Erythroblast (primary cell): ENCODE measurements at regions not wholly inside any gene's neighbourhood (a gene's known extent, or its start where the extent isn't known, plus 50 kb on each side); places are given as distances from the start of the nearest gene placed in this dataset.

Source experiments
- DNase-seq, 2 experiments: peaks; one replicate each; lab custom pipeline; 2025; lab: John Stamatoyannopoulos, UW
- GATA1 ChIP-seq: IDR thresholded peaks from 2 replicates; pipeline ENCODE4 v1.6.1; 2011; ENCODE audit warnings: low read depth, mild to moderate bottlenecking, control low read depth, low read length, moderate library complexity
- POLR2A ChIP-seq: IDR thresholded peaks from 2 replicates; pipeline ENCODE4 v1.6.1; 2011; ENCODE audit warnings: mild to moderate bottlenecking, low read length

DNA sequence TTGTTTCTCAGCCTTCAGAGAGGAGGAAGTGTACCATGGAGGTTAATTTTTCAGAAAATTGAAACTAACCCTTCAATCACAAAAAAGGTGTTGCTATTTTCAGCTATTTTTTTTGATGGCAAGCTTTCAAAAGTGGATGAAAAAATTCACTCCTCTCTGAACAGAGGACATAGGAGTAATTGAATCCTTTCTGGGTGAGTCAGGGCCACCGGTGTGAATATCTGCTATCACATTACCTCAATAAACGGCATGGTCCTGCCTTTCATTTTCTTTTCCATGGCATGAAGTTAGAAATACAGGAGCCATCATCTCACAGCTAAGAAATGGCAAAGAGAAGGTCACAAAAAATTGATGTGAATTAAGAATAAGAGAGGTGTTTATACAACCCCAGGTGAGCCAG lies 90.2 kb upstream of the CCDC112 start:
- DNase-seq: no peak
- no peak for TF ChIP-seq POLR2A
- TF ChIP-seq GATA1: no peak

DNA sequence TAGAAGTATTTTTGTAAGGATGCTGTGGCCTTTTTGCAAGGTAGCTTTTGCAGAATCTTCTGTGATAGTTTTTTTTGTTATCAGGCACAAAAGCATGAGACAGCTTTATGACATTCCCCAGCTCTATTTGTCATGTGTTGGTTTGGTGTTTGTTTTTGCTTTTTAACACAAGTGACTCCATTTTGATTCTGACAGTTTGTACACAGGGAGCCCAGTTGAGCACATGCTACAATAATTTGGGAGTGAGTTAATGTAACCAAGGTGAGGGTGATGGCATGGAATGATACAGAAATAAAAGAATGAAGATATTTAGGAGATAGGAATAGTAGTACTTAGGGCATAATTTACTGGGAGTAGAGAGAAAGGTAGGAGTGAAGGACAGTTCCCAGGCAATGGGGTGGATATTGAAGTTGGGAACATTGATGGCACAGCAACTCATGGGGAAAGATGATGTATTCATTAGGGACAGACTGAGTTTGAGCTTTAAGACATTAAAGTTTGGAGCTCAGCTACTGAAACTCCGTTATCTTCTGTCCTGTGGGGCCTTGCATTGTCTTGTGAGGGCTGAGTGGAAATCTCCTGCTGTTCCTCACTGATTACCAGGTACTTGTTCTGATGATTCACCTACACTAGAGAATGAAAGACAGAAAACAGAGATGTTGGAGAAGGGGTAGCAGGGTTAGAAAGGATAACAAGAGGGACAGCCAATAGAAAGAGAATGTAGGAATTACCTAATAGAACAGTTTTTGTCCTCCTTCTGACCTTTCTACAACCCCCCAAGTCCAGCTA lies 88.3 kb upstream of the CCDC112 start:
- TF ChIP-seq GATA1 (no peak), POLR2A (no peak)
- DNase-seq: no peak

DNA sequence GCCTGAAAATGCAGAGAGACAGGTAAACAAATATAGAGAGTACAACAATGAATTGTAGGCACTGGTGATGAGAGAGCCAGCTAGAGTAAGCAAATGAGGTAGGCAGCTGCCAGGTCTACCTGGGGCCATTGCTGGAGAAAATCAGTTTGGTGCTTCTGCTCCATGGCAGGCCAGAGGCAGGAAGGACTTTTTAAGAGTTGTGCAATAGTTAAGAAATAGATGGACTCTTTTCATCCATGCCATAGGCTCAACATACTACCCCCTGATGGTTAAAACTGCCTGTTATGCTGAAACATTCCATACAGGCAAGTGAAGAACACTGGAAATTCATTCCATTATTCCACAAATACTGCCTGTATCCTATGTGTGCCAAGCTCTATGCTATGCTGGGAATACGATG lies 86.5 kb upstream of the CCDC112 start:
- no peak for DNase-seq
- no peak for TF ChIP-seq POLR2A
- no peak for TF ChIP-seq GATA1

DNA sequence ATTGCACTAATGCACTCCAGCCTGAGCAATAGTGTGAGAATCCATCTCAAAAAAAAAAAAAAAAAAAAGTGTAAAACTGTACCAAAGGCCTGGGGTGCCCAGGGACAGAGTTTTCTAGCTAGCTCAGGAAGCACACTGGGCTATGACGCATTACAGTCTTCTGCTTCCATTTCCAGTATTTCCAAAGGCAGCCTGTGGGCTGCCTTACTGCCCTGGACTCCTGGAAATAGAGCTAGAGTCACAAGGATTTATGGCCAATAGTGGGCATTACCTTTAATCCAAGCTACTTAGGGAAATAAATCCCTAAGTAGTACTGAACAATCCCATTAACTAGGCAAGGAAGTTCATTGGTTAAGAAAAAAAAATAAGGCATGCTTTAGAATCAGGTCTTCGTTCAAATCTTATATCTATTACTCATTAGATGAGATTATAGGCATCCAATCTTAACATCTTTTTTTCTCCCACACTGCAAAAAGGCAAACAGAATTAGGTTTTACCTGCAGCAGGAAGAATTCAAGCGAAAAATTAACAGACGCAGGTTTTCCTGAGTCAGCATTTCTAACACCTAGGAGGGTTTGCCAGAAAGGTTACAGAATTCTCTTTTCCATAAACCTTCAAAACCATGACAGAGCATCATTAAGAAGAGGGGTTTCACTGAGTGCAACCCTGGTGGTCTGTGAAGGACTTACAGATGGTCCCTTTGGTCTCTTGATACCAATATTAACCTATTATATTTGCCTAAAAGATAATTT lies 85.6 kb upstream of the CCDC112 start:
- no peak for DNase-seq
- TF ChIP-seq POLR2A: no peak
- no peak for TF ChIP-seq GATA1

DNA sequence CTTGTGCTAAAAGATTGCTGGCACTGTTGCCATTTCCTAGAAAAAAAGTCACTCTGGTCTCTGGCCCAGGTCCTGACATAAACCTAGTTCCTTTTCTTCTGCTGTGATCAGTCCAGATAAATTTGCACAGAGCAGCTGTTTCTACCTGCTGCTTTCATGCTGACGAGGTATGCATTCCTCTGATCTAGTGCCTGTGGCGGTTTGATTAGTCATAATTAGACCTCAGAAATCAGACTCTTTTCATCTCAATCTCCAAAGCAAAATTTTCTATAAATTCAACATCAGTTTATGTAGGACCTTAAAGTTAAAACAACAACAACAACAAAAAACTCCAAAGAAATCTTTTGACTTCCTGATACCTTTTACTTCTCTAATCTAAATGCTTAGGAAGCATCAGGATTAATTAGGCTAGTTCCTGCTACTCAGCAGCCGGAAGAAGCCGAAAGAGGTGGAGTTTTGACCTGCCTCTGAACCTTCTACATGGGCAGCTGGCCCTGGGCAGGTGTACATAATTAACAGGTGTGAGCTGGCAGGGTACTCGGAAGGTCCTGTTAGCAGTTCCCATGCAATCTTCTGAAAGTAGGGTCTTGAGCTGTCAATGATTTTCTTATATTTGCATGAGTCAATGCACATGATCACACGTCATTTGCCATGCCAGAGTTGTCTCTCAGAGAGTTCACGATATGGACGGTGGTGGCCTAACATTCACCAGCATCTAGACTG lies 83.3 kb upstream of the CCDC112 start:
- DNase-seq: no peak
- TF ChIP-seq GATA1 (no peak), POLR2A (no peak)

DNA sequence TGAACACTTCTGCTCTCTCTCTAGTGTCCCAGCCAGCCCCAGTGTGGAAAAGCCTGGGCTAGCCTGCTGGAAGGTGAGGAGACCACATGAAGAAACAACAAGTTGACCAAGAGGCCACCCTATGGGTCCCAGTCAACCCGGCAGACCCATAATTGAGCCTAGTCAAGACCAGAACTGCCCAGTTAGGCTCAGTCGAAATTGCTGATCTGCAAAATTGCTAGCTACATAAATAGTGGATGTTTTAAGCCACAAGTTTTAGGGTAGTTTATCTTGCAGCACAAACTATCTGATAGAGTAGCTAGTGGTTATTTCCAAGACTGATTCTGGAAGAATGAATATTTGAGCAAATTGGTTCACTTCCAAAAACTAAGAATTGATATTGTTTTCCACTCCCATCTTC lies 82.3 kb upstream of the CCDC112 start:
- TF ChIP-seq POLR2A (no peak), GATA1 (no peak)

DNA sequence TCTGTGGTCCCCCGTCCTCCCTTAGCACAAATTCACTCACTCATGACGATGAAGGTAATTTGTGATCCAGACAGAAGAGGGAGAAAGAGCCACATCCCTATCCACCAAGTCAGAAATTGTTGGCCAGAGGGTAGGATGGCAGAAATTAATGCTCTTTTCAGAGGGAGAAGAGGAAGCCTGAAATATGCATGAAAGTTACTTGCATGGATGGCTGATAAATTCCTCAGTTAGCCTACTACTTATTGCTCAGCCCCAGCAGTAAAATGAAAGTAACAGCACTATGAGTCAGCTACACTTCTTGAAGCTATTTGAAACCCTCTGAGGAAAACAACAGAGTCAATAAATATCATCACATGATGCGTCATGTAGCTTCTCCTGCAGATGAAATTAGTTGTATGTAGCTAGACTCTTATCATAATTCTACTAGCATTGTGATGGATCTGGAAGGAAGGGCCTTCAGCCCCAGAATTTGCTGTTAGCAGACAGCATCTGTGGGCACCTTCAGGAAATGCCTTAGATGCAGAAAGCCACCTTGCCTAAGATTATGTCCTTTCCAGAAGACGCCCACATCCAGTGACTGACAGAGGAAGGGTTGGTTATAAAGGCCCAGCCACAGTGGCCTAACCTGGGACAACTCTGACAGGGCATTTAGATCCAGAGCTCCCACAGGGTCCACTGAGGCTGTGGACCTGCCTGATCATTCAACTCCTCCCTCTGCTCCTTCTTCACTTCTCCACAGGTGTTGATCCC lies 81.2 kb upstream of the CCDC112 start:
- TF ChIP-seq GATA1 (no peak), POLR2A (no peak)
- DNase-seq: peak in 1 of 2 experiments; percentile 38

More for the DNA sequence above, 82.3 kb upstream of the CCDC112 start:
- DNase-seq: no peak

DNA sequence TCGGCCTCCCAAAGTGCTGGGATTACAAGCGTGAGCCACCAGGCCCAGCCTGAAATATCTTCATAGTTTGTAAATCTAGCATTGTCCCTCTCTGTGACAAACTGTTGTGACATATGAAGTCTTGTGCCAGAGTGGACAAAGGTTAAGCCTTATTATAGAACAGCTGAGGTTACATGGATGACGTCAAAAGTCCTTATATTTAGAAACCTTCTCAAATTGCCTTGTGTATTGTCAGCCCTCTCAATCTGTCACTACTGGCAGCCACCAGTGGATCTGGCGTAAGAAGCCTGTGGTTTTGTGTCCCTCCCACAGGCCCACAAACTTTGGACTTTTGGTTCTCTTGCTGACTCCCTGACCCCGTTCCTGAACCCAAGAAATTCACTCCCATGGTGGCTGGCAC lies 79.4 kb upstream of the CCDC112 start:
- DNase-seq: no peak
- TF ChIP-seq POLR2A (no peak), GATA1 (no peak)

DNA sequence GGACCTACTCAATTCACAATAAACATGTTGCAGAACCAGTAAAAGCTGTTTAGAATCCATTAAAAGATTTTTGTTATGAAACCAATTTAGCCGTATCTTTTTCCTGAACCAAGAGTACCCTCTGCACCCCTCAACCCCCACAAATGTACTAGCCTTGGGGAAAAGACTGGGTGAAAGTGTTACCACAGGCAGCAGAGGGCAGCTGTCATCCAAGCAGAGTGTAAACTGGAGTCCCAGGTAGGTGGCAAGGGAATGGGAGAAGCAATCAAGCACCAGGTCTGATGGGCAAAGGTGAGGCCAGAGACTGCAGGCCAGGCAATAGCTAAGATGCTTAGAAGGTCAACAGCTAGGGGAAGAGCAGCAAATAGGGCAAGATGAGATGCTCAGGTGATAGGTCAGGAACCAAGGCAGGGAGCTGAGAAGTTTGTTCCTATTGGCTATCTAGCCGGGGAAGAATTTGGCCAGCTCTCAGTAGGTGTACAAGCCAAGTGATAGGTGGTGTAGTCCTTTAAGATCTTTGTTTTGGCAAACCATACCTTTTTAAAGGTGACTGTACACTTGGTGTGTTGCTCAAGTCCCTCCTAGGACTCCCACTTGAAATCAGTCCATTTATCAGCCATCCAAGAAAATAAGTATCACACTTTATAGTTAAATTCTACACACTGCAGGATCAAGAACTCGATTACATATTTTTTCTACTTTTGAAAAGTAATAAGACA lies 77.8 kb upstream of the CCDC112 start:
- TF ChIP-seq POLR2A: no peak
- TF ChIP-seq GATA1: no peak
- peak in 1 of 2 experiments; percentile 14 for DNase-seq

DNA sequence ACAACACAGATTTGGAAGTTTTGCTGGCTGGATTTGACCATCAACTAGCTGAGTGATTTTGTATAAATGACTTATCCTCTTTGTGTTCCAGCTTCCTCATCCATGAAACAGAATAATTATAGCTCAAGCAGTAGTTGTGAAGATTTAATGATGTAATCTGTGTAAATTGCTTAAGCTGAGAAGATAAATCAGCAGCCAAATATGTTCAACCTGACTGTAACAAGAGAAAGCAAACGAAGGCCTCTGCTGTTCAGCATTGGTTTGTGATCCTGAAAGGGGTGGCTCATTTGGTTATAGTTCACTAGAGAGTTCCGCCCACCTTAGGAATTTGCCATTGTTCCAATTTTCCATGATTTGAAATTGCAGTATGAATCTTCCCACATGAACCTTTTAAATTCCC lies 75.7 kb upstream of the CCDC112 start:
- DNase-seq: no peak
- TF ChIP-seq POLR2A (no peak), GATA1 (no peak)

DNA sequence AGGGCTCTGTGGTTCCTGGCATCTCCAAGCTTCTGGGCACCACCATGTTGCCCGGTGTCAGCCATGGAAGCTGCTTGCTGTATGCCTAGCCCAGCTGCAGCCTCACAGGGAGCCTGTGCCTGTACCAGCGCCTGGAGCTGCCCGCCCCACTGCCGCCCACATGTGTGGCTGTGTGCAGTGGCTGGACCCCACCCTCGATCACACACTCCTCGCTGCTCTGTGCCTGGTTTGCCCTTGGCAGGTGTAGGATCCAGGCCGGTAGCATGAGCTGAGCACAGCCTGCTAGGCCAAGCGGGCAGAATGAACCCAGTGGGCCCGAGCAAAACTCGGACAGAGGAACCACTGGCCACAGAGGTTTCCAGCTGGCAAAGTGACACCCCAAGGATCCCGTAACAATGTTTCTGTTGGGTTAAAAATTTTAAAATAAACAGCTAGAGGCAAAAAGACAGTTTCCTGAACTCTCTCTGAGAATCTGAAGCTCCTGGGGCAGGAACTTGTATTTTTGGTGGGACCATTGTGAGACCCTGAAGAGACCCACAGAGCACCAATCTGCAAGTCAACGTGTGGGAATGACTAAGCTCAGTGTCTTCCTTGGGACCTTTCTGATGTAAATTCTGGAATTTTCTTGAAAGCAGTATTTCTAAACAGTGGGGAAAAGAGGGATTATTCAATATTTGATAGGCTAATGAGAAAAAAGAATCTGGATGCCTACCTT lies 73.1 kb upstream of the CCDC112 start:
- DNase-seq: no peak

DNA sequence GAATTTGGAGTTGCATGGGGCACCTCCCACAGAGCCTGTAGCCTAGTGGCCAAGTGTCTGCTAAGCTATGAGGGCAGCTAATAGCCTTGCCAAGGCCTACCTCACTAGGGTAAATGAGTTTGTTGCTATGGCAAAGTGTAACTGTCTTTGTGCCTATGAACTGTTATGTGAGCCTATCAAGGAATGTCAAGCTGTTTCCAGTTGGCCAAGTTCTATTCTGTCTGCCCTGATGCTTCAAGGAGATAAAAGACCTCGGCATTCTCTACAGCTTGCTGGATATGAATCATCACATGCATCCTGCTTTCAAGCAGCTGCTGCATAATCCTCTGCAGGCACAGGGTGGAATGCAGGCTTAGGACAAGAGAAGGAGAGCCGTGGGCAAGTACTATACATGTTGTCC lies 69.8 kb upstream of the CCDC112 start:
- TF ChIP-seq POLR2A (no peak), GATA1 (no peak)
- peak; percentile 35 to 73 for DNase-seq

More for the DNA sequence above, 73.1 kb upstream of the CCDC112 start:
- no peak for TF ChIP-seq POLR2A
- no peak for TF ChIP-seq GATA1
